CD4-positive, alpha-beta T cell treated with Interleukin-4 for 1 hour (primary cell): ENCODE measurements at regions not wholly inside any gene's neighbourhood (a gene's known extent, or its start where the extent isn't known, plus 50 kb on each side); places are given as distances from the start of the nearest gene placed in this dataset.

Experiments
- DNase-seq, 2 donors: peaks; one replicate each; pipeline ENCODE4 v3.0.0-alpha.2; 2020 to 2022

DNA sequence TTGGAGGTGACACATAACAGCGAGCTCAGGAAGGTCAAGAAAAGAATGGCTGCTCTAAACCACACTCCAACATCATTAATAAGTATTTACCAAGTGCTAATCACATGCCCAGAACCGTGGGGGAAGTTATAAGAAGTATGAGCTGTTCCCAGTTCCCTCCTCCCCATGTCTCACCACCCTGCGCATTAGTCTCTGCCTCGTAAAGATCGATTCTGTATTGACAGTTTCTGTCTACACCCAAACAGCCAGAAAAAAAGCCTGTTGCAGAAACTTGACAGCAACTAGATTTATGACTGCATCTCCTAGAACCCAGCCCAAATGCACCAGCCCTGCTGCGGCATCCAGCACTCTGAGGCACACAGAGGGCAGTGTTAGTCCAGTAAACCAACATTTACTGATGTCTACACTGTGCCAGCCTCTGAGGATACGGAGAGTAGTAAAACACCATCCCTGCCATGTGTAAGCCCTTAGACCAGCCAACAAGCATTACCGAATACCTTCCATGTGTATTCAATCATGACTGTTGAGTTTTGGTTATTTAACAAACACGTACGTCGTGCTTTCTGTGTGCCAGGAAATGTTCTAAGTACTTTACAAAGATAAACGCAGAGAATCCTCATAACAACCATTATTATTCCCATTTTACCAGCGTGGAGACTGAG lies 63.6 kb upstream of the ZBTB40 start:
- no peak for DNase-seq

DNA sequence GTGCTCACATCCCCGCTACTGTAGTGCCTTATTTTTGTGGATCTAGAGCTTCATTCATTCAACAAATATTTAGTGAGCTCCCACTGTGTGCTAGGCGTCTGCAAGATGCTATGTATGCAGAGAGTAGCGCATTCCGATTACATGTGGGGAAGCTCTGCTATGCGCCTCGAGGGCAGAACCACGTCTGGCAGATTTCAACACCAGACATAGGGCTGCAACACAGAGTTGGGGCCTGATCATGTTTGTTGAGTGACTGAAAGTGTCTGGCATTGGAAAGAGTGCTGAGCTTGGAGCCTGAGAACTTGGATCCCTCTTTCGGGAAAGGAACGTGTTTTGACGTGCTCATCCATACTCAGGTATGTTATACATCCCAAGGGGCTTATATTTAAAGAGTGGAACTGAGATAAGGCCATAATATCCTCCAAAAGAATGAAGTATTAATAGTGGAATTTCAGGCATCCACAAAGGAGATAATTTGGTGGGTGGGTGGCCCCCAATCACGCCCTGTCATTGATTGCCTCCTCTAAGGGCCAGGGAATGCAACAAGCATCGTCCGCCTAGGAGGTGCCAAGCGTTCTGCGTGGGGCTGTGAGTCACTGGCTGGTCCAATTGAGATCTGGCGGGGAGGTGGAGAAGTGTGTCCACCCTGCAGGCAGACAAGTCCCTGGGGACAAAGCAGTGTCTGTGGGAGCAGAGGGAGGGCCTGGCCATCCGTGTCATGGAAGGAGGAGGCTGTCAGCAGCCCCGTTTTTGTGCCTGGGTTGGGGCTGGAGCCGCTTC lies 62.8 kb upstream of the ZBTB40 start:
- no peak for DNase-seq

DNA sequence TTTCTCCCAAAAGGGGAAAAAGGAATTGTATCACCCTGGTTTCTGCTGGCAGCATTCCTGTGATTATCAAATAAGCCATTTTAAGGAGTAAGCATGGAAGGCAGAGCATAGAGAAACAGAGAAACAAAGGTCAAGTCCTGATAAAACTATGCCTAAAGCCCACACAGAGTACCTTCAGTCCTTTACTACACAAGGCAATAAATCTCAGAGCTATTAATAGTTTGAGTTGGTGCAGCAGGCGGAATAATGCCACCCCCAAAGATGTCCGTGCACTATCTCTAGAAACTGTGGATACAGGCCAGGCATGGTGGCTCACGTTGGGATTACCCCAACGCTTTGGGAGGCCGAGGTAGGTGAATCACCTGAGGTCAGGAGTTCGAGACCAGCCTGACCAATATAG lies 58.1 kb upstream of the ZBTB40 start:
- DNase-seq = no peak

DNA sequence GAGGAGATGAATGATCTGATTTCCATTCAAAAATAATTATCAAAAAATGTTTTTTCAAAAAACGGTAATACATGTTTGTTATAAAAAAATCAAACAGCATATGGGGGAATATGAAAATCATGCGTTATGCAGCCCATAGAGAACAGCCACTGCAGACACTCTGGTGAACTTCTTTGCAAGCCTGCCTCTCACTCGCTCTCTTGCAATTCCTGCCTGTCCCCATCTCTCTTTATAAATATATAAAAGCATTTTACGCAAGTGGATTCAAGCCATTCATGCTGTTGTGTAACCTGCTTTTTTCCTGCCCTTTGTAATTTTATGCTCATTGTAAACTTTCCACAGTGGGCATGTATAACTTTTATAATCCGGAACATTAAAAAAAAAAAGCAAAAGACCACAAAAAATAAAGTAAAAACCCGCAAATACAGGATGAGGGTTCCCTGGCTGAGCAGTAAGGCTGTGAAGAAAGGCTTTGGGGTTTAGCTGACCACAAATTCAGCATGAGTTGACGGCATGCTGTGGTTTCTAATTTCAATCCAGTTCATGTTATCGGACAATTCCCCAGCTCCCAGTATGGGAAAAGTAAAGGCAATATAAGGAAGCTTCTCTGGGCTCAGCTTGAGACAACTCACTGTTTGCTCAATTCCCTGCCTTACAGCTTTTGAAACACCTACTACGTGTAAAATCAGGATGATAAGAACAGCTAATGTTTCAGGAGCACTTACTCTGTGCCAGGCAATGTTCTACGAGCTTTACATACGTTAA lies 52.8 kb upstream of the ZBTB40 start:
- peak in 1 of 2 donors; percentile 16 for DNase-seq

DNA sequence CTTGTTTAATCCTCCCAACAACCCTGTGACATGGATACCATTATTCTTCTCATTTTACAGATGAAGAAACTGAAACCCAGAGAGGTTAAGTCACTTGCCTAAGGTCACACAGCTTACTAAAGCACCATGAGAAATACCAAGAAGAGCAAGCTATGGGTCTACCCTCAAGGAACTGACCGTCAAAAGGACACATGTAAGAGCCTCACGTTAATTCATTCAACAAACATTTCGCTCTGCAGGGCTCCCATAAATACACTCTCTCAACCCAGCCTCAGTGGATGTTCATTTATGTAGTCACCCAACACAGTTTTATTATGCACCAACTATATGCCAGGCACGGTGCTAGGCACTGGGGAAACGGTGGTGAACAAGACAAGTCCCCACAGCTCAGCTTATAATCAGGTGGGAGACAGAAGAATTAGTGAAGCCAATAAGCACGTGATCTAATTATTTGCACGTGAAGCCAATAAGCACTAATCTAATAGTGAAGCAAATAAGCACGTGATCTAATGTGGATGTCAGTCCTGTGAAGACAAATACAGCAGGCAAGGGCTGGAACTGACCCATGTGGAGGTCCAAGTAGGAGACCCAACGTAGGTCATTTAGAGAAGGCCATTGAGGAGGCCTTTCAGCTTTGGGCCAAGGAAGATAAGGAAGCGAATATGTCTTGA lies 52.1 kb upstream of the ZBTB40 start:
- DNase-seq = no peak
